ENCODE measurements at regions not wholly inside any gene's neighbourhood (a gene's known extent, or its start where the extent isn't known, plus 50 kb on each side); places are given as distances from the start of the nearest gene placed in this dataset.

GRCh38 chr11:106309070-106309684 lies 231.7 kb downstream of the AASDHPPT start:
- TF ChIP-seq CTCF (IDR thresholded peaks at IDR 0.05) = no peak
- TF ChIP-seq ZFX (IDR thresholded peaks at IDR 0.05; ENCODE audit: borderline replicate concordance) = no peak

Data from 22Rv1 (cell line).